ENCODE measurements at regions not wholly inside any gene's neighbourhood (a gene's known extent, or its start where the extent isn't known, plus 50 kb on each side); places are given as distances from the start of the nearest gene placed in this dataset.

DNA sequence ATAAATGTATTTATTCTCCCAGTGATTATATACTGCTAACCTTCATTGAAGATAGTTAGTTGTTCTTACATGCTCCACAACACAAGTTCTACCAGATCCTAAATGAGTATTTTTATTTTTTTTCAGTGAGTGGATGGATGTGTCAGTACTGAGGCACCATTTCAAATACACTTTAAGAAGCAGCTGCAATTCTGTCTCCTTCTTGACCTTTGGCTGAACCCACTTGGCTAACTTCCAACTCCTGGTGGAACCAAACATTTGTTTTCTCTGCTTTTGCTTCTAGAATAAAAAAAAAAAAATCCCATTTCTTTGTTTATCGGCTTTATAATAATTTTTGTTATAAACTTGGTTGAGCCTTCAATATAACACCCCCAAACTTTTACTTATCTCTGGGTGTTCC, 458.3 kb upstream of the MAP3K7 start:
- TF ChIP-seq, protein P1, sequence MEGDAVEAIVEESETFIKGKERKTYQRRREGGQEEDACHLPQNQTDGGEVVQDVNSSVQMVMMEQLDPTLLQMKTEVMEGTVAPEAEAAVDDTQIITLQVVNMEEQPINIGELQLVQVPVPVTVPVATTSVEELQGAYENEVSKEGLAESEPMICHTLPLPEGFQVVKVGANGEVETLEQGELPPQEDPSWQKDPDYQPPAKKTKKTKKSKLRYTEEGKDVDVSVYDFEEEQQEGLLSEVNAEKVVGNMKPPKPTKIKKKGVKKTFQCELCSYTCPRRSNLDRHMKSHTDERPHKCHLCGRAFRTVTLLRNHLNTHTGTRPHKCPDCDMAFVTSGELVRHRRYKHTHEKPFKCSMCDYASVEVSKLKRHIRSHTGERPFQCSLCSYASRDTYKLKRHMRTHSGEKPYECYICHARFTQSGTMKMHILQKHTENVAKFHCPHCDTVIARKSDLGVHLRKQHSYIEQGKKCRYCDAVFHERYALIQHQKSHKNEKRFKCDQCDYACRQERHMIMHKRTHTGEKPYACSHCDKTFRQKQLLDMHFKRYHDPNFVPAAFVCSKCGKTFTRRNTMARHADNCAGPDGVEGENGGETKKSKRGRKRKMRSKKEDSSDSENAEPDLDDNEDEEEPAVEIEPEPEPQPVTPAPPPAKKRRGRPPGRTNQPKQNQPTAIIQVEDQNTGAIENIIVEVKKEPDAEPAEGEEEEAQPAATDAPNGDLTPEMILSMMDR (IDR thresholded peaks at IDR 0.05; ENCODE audit: low read depth, low read length, missing control alignments) = no peak

DNA sequence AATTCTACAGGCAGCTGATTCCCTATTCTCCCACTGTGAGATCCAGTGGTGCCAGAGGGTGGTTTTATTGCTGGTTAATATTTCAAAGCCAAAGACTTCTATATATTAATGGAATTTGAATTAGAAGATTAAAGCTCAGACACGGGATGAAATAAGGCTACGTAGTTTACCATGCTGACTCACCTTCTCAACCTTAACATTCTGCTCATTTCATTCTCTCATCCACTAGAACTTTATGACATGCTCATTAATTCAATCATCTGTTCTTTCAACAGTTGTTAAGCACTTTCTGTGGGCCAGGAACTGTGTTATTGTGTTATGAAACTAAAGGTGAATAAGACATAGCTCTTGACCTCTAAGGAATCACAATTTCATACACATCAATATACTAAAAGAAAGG, 456.9 kb upstream of the MAP3K7 start:
- H3K4me3 ChIP-seq (ENCODE audit: low read depth, low read length) = no peak overlapping the region
- DNase-seq (ENCODE audit: low read depth) = no peak
- TF ChIP-seq, protein P1 (IDR thresholded peaks at IDR 0.05; ENCODE audit: low read depth, low read length, missing control alignments) = no peak

More for the DNA sequence above, 458.3 kb upstream of the MAP3K7 start:
- DNase-seq (ENCODE audit: low read depth) = no peak
- H3K4me3 ChIP-seq (ENCODE audit: low read depth, low read length) = no peak overlapping the region

DNA sequence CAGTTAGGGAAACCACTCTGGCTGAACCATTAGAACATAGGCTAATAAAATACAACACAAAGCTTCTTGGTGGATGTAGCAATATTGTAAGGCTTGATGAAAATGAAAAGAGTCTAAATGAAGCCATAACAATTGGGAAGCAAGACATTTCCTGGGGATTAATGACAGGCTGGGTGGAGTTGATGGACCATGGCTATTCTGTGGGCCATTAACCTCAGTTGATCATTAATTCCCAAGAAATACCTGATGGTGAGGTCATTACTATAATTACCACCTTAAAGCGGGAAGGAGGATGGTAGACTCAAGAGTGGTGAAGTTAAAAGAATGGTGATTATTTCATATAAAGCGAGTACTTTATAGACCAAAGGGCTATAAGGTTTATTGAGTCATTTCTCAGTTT, 455.8 kb upstream of the MAP3K7 start:
- H3K4me3 ChIP-seq (ENCODE audit: low read depth, low read length) = no peak overlapping the region
- no peak for DNase-seq (ENCODE audit: low read depth)
- TF ChIP-seq, protein P1 (IDR thresholded peaks at IDR 0.05; ENCODE audit: low read depth, low read length, missing control alignments) = no peak

DNA sequence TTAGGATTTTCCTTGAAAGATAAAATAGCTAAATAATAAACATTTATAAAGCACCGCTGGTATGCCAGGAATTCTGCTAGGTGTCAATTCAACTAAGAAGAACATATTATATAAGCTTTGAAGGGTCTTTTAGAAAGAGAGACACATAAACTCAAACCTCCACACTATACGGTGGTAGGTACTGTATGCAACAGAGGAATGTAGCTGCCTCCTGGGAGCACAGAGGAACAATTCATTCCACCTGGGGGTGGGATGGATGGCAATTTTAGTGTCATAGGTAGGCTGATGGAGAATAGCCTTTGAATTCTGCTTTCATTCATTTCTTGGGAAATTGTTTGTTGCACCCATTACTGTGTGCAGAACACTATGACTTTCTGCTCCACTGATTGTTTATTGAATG, 447.1 kb upstream of the MAP3K7 start:
- H3K4me3 ChIP-seq (ENCODE audit: low read depth, low read length) = no peak overlapping the region
- no peak for DNase-seq (ENCODE audit: low read depth)
- TF ChIP-seq, protein P1 (IDR thresholded peaks at IDR 0.05; ENCODE audit: low read depth, low read length, missing control alignments) = no peak

DNA sequence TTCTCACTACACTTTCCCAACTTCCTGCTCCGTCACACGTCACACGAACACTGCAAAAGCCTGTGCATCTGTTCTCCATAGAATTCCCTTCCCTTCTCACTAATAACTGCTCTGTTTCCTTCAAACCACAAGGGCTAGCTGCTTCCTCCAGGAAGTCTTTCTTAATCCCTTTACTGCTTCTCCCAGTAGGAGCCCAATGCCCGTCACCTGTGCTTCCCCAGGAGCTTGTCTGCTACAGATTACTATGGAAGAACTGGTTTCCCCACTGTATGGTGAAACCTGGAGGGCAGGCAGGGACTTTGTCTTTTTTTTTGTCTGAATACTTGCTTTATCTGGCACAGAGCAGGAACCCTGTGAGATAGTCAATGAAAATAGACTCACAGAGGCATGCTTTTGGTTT, 444.7 kb upstream of the MAP3K7 start:
- no peak overlapping the region for H3K4me3 ChIP-seq (ENCODE audit: low read depth, low read length)
- TF ChIP-seq, protein P1 (IDR thresholded peaks at IDR 0.05; ENCODE audit: low read depth, low read length, missing control alignments) = no peak
- no peak for DNase-seq (ENCODE audit: low read depth)

DNA sequence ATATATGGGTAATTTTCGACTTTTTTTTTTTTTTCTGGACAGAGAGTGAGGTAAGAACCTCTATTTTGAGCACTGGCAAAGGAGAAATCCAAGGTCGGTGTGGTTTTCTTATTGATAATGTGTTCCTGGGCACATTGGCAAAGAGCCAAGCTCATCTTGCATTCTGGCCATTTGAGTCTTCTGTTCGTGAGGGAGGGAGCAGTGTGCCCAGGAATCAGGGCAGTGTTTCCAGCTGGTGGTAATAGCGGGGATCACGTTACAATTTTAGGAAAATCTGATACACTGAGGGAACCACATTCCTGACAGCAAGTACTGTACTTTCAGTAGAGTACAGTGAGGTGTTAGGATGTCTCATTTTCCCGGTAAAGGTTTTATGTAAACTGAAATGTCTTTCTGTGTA, 442.3 kb upstream of the MAP3K7 start:
- no peak overlapping the region for H3K4me3 ChIP-seq (ENCODE audit: low read depth, low read length)
- DNase-seq (ENCODE audit: low read depth) = no peak

DNA sequence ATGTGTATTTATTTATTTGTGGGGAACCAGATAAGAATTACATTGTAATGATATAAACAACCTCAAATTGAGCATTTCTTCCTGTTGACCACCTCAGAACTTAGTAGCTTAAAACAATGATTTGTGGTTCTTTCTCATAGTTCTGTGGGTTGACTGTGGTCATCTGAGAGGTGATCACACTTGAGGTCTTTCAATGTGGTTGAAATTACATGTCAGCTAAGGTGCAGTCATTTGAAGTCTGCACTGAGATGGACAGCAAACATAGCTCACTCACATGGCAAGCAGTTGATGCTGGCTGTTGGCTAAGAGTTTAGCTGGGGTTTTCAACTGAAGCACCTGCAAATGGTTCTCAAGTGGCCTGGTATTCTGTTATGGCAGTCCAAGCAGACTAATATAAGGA, 436.7 kb upstream of the MAP3K7 start:
- no peak for DNase-seq (ENCODE audit: low read depth)
- H3K4me3 ChIP-seq (ENCODE audit: low read depth, low read length) = no peak overlapping the region
- TF ChIP-seq, protein P1 (IDR thresholded peaks at IDR 0.05; ENCODE audit: low read depth, low read length, missing control alignments) = no peak

More for the DNA sequence above, 442.3 kb upstream of the MAP3K7 start:
- TF ChIP-seq, protein P1 (IDR thresholded peaks at IDR 0.05; ENCODE audit: low read depth, low read length, missing control alignments) = no peak
